Thoracic aorta (tissue), 2 donors: ENCODE measurements at regions not wholly inside any gene's neighbourhood (a gene's known extent, or its start where the extent isn't known, plus 50 kb on each side); places are given as distances from the start of the nearest gene placed in this dataset.

Experiments
- ATAC-seq: fragments of 150-250 bp; one replicate; pipeline ENCODE4 v1.8.0; 2017; ENCODE audit warnings: low read depth; ENCODE audit not compliant: insufficient number of reproducible peaks, low FRiP score
- DNase-seq: peaks from one replicate; pipeline ENCODE4 v3.0.0-alpha.2; 2020; ENCODE audit warnings: low spot score
- H3K27ac ChIP-seq, 2 donors: fragments of 200-600 bp; sonication (generic); 1 replicate in 1 of 2; 2 replicates in 1 of 2; pipeline ENCODE4 v1.5.1; 2016; ENCODE audit warnings: mild to moderate bottlenecking in 2 of 2, moderate library complexity in 2 of 2
- H3K27me3 ChIP-seq: fragments of 200-600 bp; sonication (generic); replicated peaks from 2 replicates; pipeline ENCODE4 v1.6.0; 2016; ENCODE audit warnings: mild to moderate bottlenecking; ENCODE audit not compliant: insufficient read depth
- H3K36me3 ChIP-seq: fragments of 200-600 bp; sonication (generic); one replicate; pipeline ENCODE4 v1.5.1; 2016
- H3K4me1 ChIP-seq, 2 donors: fragments of 200-600 bp; sonication (generic); 1 replicate in 1 of 2; 2 replicates in 1 of 2; pipeline versions ENCODE4 v1.5.1 to v1.6.0; 2016; ENCODE audit warnings: low read depth in 2 of 2, mild to moderate bottlenecking in 1 of 2; ENCODE audit not compliant: control insufficient read depth in 1 of 2
- H3K4me3 ChIP-seq: fragments of 200-600 bp; sonication (generic); 2 replicates; pipeline ENCODE4 v1.5.1; 2016; ENCODE audit warnings: mild to moderate bottlenecking
- H3K9me3 ChIP-seq: fragments of 200-600 bp; sonication (generic); 2 replicates; pipeline ENCODE4 v1.5.1; 2016
- CTCF ChIP-seq: fragments of 200-600 bp; sonication (generic); IDR thresholded peaks from one replicate; pipeline ENCODE4 v1.5.1; 2019; ENCODE audit warnings: antibody characterized with exemption

- no peaks in the 10 kb centered on the region for H3K4me1 ChIP-seq
- TF ChIP-seq CTCF, result no peak
- H3K27ac ChIP-seq, result no peak overlapping the region
- no peaks in the 10 kb centered on the region for H3K36me3 ChIP-seq
- H3K27me3 ChIP-seq, result no peaks in the 10 kb centered on the region
- DNase-seq, result no peak
- no peaks in the 10 kb centered on the region for H3K9me3 ChIP-seq
- no peak for ATAC-seq
- no peak overlapping the region for H3K4me3 ChIP-seq
Observed at GRCh38 chr20:10784554-10785183, 110.9 kb upstream of the JAG1 start.

- Histone ChIP-seq H3K36me3 (no peaks in the 10 kb centered on the region), H3K4me1 (no peaks in the 10 kb centered on the region), H3K27ac (no peak overlapping the region), H3K4me3 (no peak overlapping the region), H3K27me3 (no peaks in the 10 kb centered on the region), H3K9me3 (no peaks in the 10 kb centered on the region)
- TF ChIP-seq CTCF, result no peak
- no peak for ATAC-seq
- no peak for DNase-seq
Observed at GRCh38 chr20:10786678-10787077, 112.9 kb upstream of the JAG1 start.

- peaks cover 6 to 9% of the 10 kb centered on the region in 2 donors for H3K4me1 ChIP-seq
- no peaks in the 10 kb centered on the region for H3K27me3 ChIP-seq
- no peak overlapping the region for H3K4me3 ChIP-seq
- DNase-seq (no peak), ATAC-seq (no peak)
- no peak for TF ChIP-seq CTCF
- H3K9me3 ChIP-seq, result no peaks in the 10 kb centered on the region
- no peak overlapping the region for H3K27ac ChIP-seq
- H3K36me3 ChIP-seq, result no peaks in the 10 kb centered on the region
Observed at GRCh38 chr20:10788055-10788454, 114.3 kb upstream of the JAG1 start.

GRCh38 chr20:10788877-10789276, 115.1 kb upstream of the JAG1 start:
- ATAC-seq, result no peak
- no peak overlapping the region for H3K27ac ChIP-seq
- no peaks in the 10 kb centered on the region for H3K27me3 ChIP-seq
- H3K9me3 ChIP-seq, result no peaks in the 10 kb centered on the region
- no peak overlapping the region for H3K4me3 ChIP-seq
- peaks cover 6 to 9% of the 10 kb centered on the region in 2 donors for H3K4me1 ChIP-seq
- no peak for DNase-seq
- H3K36me3 ChIP-seq, result no peaks in the 10 kb centered on the region
- no peak for TF ChIP-seq CTCF

- no peaks in the 10 kb centered on the region for H3K27me3 ChIP-seq
- no peaks in the 10 kb centered on the region for H3K36me3 ChIP-seq
- H3K4me1 ChIP-seq, result peaks cover 6 to 9% of the 10 kb centered on the region in 2 donors
- H3K27ac ChIP-seq, result no peak overlapping the region
- DNase-seq (no peak), ATAC-seq (no peak)
- H3K9me3 ChIP-seq, result no peaks in the 10 kb centered on the region
- no peak for TF ChIP-seq CTCF
- no peak overlapping the region for H3K4me3 ChIP-seq
Observed at GRCh38 chr20:10789386-10789785, 115.6 kb upstream of the JAG1 start.
